ENCODE measurements at regions not wholly inside any gene's neighbourhood (a gene's known extent, or its start where the extent isn't known, plus 50 kb on each side); places are given as distances from the start of the nearest gene placed in this dataset.
"Not testable (repeated sequence)": the region's sequence is repeated elsewhere in the genome, so short reads cannot be mapped to it uniquely, and the experiment has no call there.

- H3K27me3 ChIP-seq (ENCODE audit: insufficient read depth, low read length, poor library complexity); H3K4ac ChIP-seq (ENCODE audit: low read depth, low read length); H2BK120ac ChIP-seq (ENCODE audit: low read depth, low read length); H3K36me3 ChIP-seq (ENCODE audit: control insufficient read depth, insufficient read depth, low read length); H2AK5ac ChIP-seq (ENCODE audit: low read length); H3K56ac ChIP-seq (ENCODE audit: low read length); DNase-seq; H3K27ac ChIP-seq (ENCODE audit: low read depth, low read length); H2BK15ac ChIP-seq (replicated peaks; ENCODE audit: low read depth); H2BK5ac ChIP-seq (ENCODE audit: low read length); H4K8ac ChIP-seq (ENCODE audit: low read depth, low read length); H3K4me1 ChIP-seq (ENCODE audit: control insufficient read depth, low read depth, low read length); H4K5ac ChIP-seq (ENCODE audit: low read length); H3K23ac ChIP-seq (ENCODE audit: low read length); H3K4me3 ChIP-seq (ENCODE audit: low read length); H3K79me2 ChIP-seq (ENCODE audit: control insufficient read depth, insufficient read depth, low read length); H3K4me2 ChIP-seq (ENCODE audit: low read length); H3K9ac ChIP-seq (ENCODE audit: low read length); H3K79me1 ChIP-seq (ENCODE audit: low read length); H3K18ac ChIP-seq (ENCODE audit: low read length): not testable (repeated sequence)
- no CpG with 5 or more reads among the region's 2 CpGs for WGBS (ENCODE audit: extremely low coverage, insufficient coverage, low lambda C conversion rate)
These were observed 91.4 kb upstream of the DPY19L1 start for GRCh38 chr7:35128662-35129061.

GRCh38 chr7:35118526-35118925 is 81.2 kb upstream of the DPY19L1 start:
- DNase-seq, result peak; percentile 72
- not testable (repeated sequence) for H3K79me2 ChIP-seq (ENCODE audit: control insufficient read depth, insufficient read depth, low read length); H3K27ac ChIP-seq (ENCODE audit: low read depth, low read length); H2BK5ac ChIP-seq (ENCODE audit: low read length); H3K36me3 ChIP-seq (ENCODE audit: control insufficient read depth, insufficient read depth, low read length); H3K4me1 ChIP-seq (ENCODE audit: control insufficient read depth, low read depth, low read length); H2BK15ac ChIP-seq (replicated peaks; ENCODE audit: low read depth); H3K27me3 ChIP-seq (ENCODE audit: insufficient read depth, low read length, poor library complexity); H4K5ac ChIP-seq (ENCODE audit: low read length); H4K8ac ChIP-seq (ENCODE audit: low read depth, low read length); H3K4me2 ChIP-seq (ENCODE audit: low read length); H3K23ac ChIP-seq (ENCODE audit: low read length); H3K4me3 ChIP-seq (ENCODE audit: low read length); H3K18ac ChIP-seq (ENCODE audit: low read length); H3K56ac ChIP-seq (ENCODE audit: low read length); H2BK120ac ChIP-seq (ENCODE audit: low read depth, low read length); H3K79me1 ChIP-seq (ENCODE audit: low read length); H3K4ac ChIP-seq (ENCODE audit: low read depth, low read length); H2AK5ac ChIP-seq (ENCODE audit: low read length); H3K9ac ChIP-seq (ENCODE audit: low read length)
- WGBS (ENCODE audit: extremely low coverage, insufficient coverage, low lambda C conversion rate), result no CpG with 5 or more reads among the region's 6 CpGs

- not testable (repeated sequence) for H2BK120ac ChIP-seq (ENCODE audit: low read depth, low read length); H2BK5ac ChIP-seq (ENCODE audit: low read length); H4K8ac ChIP-seq (ENCODE audit: low read depth, low read length); H3K9ac ChIP-seq (ENCODE audit: low read length); H3K36me3 ChIP-seq (ENCODE audit: control insufficient read depth, insufficient read depth, low read length); H3K27me3 ChIP-seq (ENCODE audit: insufficient read depth, low read length, poor library complexity); DNase-seq; H3K4ac ChIP-seq (ENCODE audit: low read depth, low read length); H3K23ac ChIP-seq (ENCODE audit: low read length); H3K79me2 ChIP-seq (ENCODE audit: control insufficient read depth, insufficient read depth, low read length); H3K4me2 ChIP-seq (ENCODE audit: low read length); H3K4me3 ChIP-seq (ENCODE audit: low read length); H3K27ac ChIP-seq (ENCODE audit: low read depth, low read length); H3K79me1 ChIP-seq (ENCODE audit: low read length); H2BK15ac ChIP-seq (replicated peaks; ENCODE audit: low read depth); H3K4me1 ChIP-seq (ENCODE audit: control insufficient read depth, low read depth, low read length); H3K56ac ChIP-seq (ENCODE audit: low read length); H4K5ac ChIP-seq (ENCODE audit: low read length); H3K18ac ChIP-seq (ENCODE audit: low read length); H2AK5ac ChIP-seq (ENCODE audit: low read length)
- no CpG with 5 or more reads among the region's 1 CpG for WGBS (ENCODE audit: extremely low coverage, insufficient coverage, low lambda C conversion rate)
These were observed 69.4 kb upstream of the DPY19L1 start for GRCh38 chr7:35106667-35107066.

- H4K8ac ChIP-seq (ENCODE audit: low read depth, low read length); H3K4me3 ChIP-seq (ENCODE audit: low read length); H3K79me1 ChIP-seq (ENCODE audit: low read length); H4K5ac ChIP-seq (ENCODE audit: low read length); DNase-seq; H3K27me3 ChIP-seq (ENCODE audit: insufficient read depth, low read length, poor library complexity); H3K9ac ChIP-seq (ENCODE audit: low read length); H3K4ac ChIP-seq (ENCODE audit: low read depth, low read length); H3K4me1 ChIP-seq (ENCODE audit: control insufficient read depth, low read depth, low read length); H2BK120ac ChIP-seq (ENCODE audit: low read depth, low read length); H3K79me2 ChIP-seq (ENCODE audit: control insufficient read depth, insufficient read depth, low read length); H3K18ac ChIP-seq (ENCODE audit: low read length); H3K4me2 ChIP-seq (ENCODE audit: low read length); H3K56ac ChIP-seq (ENCODE audit: low read length); H3K23ac ChIP-seq (ENCODE audit: low read length); H2AK5ac ChIP-seq (ENCODE audit: low read length); H3K36me3 ChIP-seq (ENCODE audit: control insufficient read depth, insufficient read depth, low read length); H3K27ac ChIP-seq (ENCODE audit: low read depth, low read length); H2BK15ac ChIP-seq (replicated peaks; ENCODE audit: low read depth); H2BK5ac ChIP-seq (ENCODE audit: low read length): not testable (repeated sequence)
- no CpG with 5 or more reads among the region's 1 CpG for WGBS (ENCODE audit: extremely low coverage, insufficient coverage, low lambda C conversion rate)
These were observed 68.2 kb upstream of the DPY19L1 start for GRCh38 chr7:35105511-35105910.

- not testable (repeated sequence) for H3K4me1 ChIP-seq (ENCODE audit: control insufficient read depth, low read depth, low read length); H3K27ac ChIP-seq (ENCODE audit: low read depth, low read length); H3K56ac ChIP-seq (ENCODE audit: low read length); H3K4ac ChIP-seq (ENCODE audit: low read depth, low read length); H3K36me3 ChIP-seq (ENCODE audit: control insufficient read depth, insufficient read depth, low read length); H2BK15ac ChIP-seq (replicated peaks; ENCODE audit: low read depth); H3K4me3 ChIP-seq (ENCODE audit: low read length); H2BK5ac ChIP-seq (ENCODE audit: low read length); H3K18ac ChIP-seq (ENCODE audit: low read length); H3K79me1 ChIP-seq (ENCODE audit: low read length); H4K8ac ChIP-seq (ENCODE audit: low read depth, low read length); H2AK5ac ChIP-seq (ENCODE audit: low read length); H3K9ac ChIP-seq (ENCODE audit: low read length); H2BK120ac ChIP-seq (ENCODE audit: low read depth, low read length); H3K79me2 ChIP-seq (ENCODE audit: control insufficient read depth, insufficient read depth, low read length); H3K4me2 ChIP-seq (ENCODE audit: low read length); H4K5ac ChIP-seq (ENCODE audit: low read length); DNase-seq; H3K23ac ChIP-seq (ENCODE audit: low read length); H3K27me3 ChIP-seq (ENCODE audit: insufficient read depth, low read length, poor library complexity)
- no CpG with 5 or more reads among the region's 6 CpGs for WGBS (ENCODE audit: extremely low coverage, insufficient coverage, low lambda C conversion rate)
These were observed 65.6 kb upstream of the DPY19L1 start for GRCh38 chr7:35102845-35103244.

DNA sequence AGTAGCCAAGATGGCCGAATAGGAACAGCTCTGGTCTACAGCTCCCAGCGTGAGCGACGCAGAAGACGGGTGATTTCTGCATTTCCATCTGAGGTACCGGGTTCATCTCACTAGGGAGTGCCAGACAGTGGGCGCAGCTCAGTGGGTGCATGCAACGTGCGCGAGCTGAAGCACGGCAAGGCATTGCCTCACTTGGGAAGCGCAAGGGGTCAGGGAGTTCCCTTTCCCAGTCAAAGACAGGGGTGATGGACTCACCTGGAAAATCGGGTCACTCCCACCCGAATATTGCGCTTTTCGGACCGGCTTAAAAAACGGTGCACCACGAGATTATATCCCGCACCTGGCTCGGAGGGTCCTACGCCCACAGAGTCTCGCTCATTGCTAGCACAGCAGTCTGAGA is 55.7 kb upstream of the DPY19L1 start:
- H3K79me1 ChIP-seq (ENCODE audit: low read length); H3K23ac ChIP-seq (ENCODE audit: low read length); H3K4me3 ChIP-seq (ENCODE audit: low read length); H4K5ac ChIP-seq (ENCODE audit: low read length); H3K9ac ChIP-seq (ENCODE audit: low read length); H3K27ac ChIP-seq (ENCODE audit: low read depth, low read length); H2BK15ac ChIP-seq (replicated peaks; ENCODE audit: low read depth); H3K4me2 ChIP-seq (ENCODE audit: low read length); H2AK5ac ChIP-seq (ENCODE audit: low read length); H3K27me3 ChIP-seq (ENCODE audit: insufficient read depth, low read length, poor library complexity); H3K79me2 ChIP-seq (ENCODE audit: control insufficient read depth, insufficient read depth, low read length); H3K18ac ChIP-seq (ENCODE audit: low read length); H2BK120ac ChIP-seq (ENCODE audit: low read depth, low read length); H3K36me3 ChIP-seq (ENCODE audit: control insufficient read depth, insufficient read depth, low read length); H3K4me1 ChIP-seq (ENCODE audit: control insufficient read depth, low read depth, low read length); H2BK5ac ChIP-seq (ENCODE audit: low read length); H3K4ac ChIP-seq (ENCODE audit: low read depth, low read length); DNase-seq; H4K8ac ChIP-seq (ENCODE audit: low read depth, low read length); H3K56ac ChIP-seq (ENCODE audit: low read length): not testable (repeated sequence)
- no CpG with 5 or more reads among the region's 23 CpGs for WGBS (ENCODE audit: extremely low coverage, insufficient coverage, low lambda C conversion rate)
